ENCODE measurements at regions not wholly inside any gene's neighbourhood (a gene's known extent, or its start where the extent isn't known, plus 50 kb on each side); places are given as distances from the start of the nearest gene placed in this dataset.
"Not testable (repeated sequence)": the region's sequence is repeated elsewhere in the genome, so short reads cannot be mapped to it uniquely, and the experiment has no call there.

GRCh38 chr14:86402545-86402944, 872.6 kb downstream of the FLRT2 start:
- ChIA-PET CTCF (no interaction called here), POLR2A (no interaction called here)

- POLR2A ChIA-PET = no interaction called here
- CTCF ChIA-PET = no interaction called here
Observed at GRCh38 chr14:86391085-86391484, 861.1 kb downstream of the FLRT2 start.

- POLR2A ChIA-PET = no interaction called here
- CTCF ChIA-PET = no interaction called here
Observed at GRCh38 chr14:86388216-86388615, 858.3 kb downstream of the FLRT2 start.

GRCh38 chr14:86373886-86374285, 843.9 kb downstream of the FLRT2 start:
- ChIA-PET CTCF (no interaction called here), POLR2A (no interaction called here)

GRCh38 chr14:86372402-86372801, 842.5 kb downstream of the FLRT2 start:
- ChIA-PET CTCF (no interaction called here), POLR2A (no interaction called here)

- CTCF ChIA-PET = interaction anchor here (0.6 kb wide), 1 partner anchor 41 kb away, joined by 3 read pairs; no protein-coding TSS in a partner anchor
Observed at GRCh38 chr14:86364634-86365033, 834.7 kb downstream of the FLRT2 start.

GRCh38 chr14:86363576-86363975, 833.6 kb downstream of the FLRT2 start:
- ChIA-PET POLR2A (no interaction called here), CTCF (no interaction called here)

More at GRCh38 chr14:86364634-86365033, 834.7 kb downstream of the FLRT2 start:
- POLR2A ChIA-PET = no interaction called here

GRCh38 chr14:86363047-86363446, 833.1 kb downstream of the FLRT2 start:
- ChIA-PET POLR2A (no interaction called here), CTCF (no interaction called here)

- ChIA-PET CTCF (no interaction called here), POLR2A (no interaction called here)
Observed at GRCh38 chr14:86357876-86358275, 827.9 kb downstream of the FLRT2 start.

- ChIA-PET CTCF (no interaction called here), POLR2A (no interaction called here)
Observed at GRCh38 chr14:86357119-86357518, 827.2 kb downstream of the FLRT2 start.

GRCh38 chr14:86346818-86347384, 817.0 kb downstream of the FLRT2 start:
- CTCF ChIA-PET = no interaction called here
- POLR2A ChIA-PET = no interaction called here

GRCh38 chr14:86334355-86334754, 804.4 kb downstream of the FLRT2 start:
- ChIA-PET POLR2A (no interaction called here), CTCF (no interaction called here)

GRCh38 chr14:86333493-86333892, 803.5 kb downstream of the FLRT2 start:
- ChIA-PET CTCF (no interaction called here), POLR2A (no interaction called here)

GRCh38 chr14:86331341-86331740, 801.4 kb downstream of the FLRT2 start:
- ChIA-PET POLR2A (no interaction called here), CTCF (no interaction called here)

- ChIA-PET CTCF (no interaction called here), POLR2A (no interaction called here)
Observed at GRCh38 chr14:86321151-86321550, 791.2 kb downstream of the FLRT2 start.

- CTCF ChIA-PET = not testable (repeated sequence)
Observed at GRCh38 chr14:86312154-86312665, 782.3 kb downstream of the FLRT2 start.

GRCh38 chr14:86311151-86311550, 781.2 kb downstream of the FLRT2 start:
- ChIA-PET POLR2A (no interaction called here), CTCF (no interaction called here)

More at GRCh38 chr14:86312154-86312665, 782.3 kb downstream of the FLRT2 start:
- POLR2A ChIA-PET = not testable (repeated sequence)

GRCh38 chr14:86310611-86311010, 780.7 kb downstream of the FLRT2 start:
- ChIA-PET CTCF (no interaction called here), POLR2A (no interaction called here)

- ChIA-PET CTCF (no interaction called here), POLR2A (no interaction called here)
Observed at GRCh38 chr14:86310148-86310547, 780.2 kb downstream of the FLRT2 start.

- ChIA-PET CTCF (no interaction called here), POLR2A (no interaction called here)
Observed at GRCh38 chr14:86305058-86305457, 775.1 kb downstream of the FLRT2 start.

- ChIA-PET CTCF (no interaction called here), POLR2A (no interaction called here)
Observed at GRCh38 chr14:86299994-86300393, 770.0 kb downstream of the FLRT2 start.

- ChIA-PET POLR2A (no interaction called here), CTCF (no interaction called here)
Observed at GRCh38 chr14:86296173-86296572, 766.2 kb downstream of the FLRT2 start.

- ChIA-PET CTCF (no interaction called here), POLR2A (no interaction called here)
Observed at GRCh38 chr14:86288336-86288735, 758.4 kb downstream of the FLRT2 start.
